HEK293 (cell line): ENCODE measurements at regions not wholly inside any gene's neighbourhood (a gene's known extent, or its start where the extent isn't known, plus 50 kb on each side); places are given as distances from the start of the nearest gene placed in this dataset.
"Not testable (repeated sequence)": the region's sequence is repeated elsewhere in the genome, so short reads cannot be mapped to it uniquely, and the experiment has no call there.

Source experiments
- CTCF ChIA-PET: fragments of 350-600 bp; formaldehyde crosslinking; extraction: SDS; loops from one replicate; lab custom pipeline; 2021; ENCODE audit warnings: antibody characterized with exemption; lab: Yijun Ruan, JAX
- POLR2A ChIA-PET: fragments of 300-600 bp; formaldehyde crosslinking; extraction: SDS; loops from one replicate; lab custom pipeline; 2020; ENCODE audit warnings: antibody characterized with exemption, inconsistent platforms; lab: Yijun Ruan, JAX
- H3K27ac ChIP-seq: fragments of 200-500 bp; sonication (Bioruptor generic); 2 replicates; pipeline ENCODE4 v1.5.1; 2014; ENCODE audit warnings: low read depth, low read length, control low read depth, inconsistent platforms; ENCODE audit errors: extremely low read depth
- H3K36me3 ChIP-seq, 2 experiments: fragments of 200-500 bp in 1 of 2; sonication (Bioruptor generic) in 1 of 2; 1 replicate in 1 of 2; 2 replicates in 1 of 2; pipeline ENCODE4 v1.5.1; 2014 to 2017; ENCODE audit warnings: inconsistent platforms in 2 of 2, low read length in 2 of 2; ENCODE audit not compliant: control insufficient read depth in 2 of 2, insufficient read depth in 1 of 2
- H3K4me1 ChIP-seq: fragments of 200-500 bp; sonication (Bioruptor generic); 2 replicates; pipeline ENCODE4 v1.5.1; 2014; ENCODE audit warnings: mild to moderate bottlenecking, low read length, inconsistent platforms; ENCODE audit not compliant: control insufficient read depth, insufficient read depth
- H3K4me3 ChIP-seq: 2 replicates; pipeline ENCODE4 v1.5.1; 2011; ENCODE audit warnings: low read depth, mild to moderate bottlenecking, control low read depth, low read length, moderate library complexity
- H3K9me3 ChIP-seq: fragments of 200-500 bp; sonication (Bioruptor generic); 2 replicates; pipeline ENCODE4 v1.5.1; 2014; ENCODE audit warnings: low read depth, low read length, inconsistent platforms; ENCODE audit not compliant: control insufficient read depth, insufficient read depth
- HIC1 ChIP-seq: fragments of 450-650 bp; formaldehyde crosslinking; IDR thresholded peaks from 2 replicates; pipeline ENCODE4 v1.5.1; 2016; ENCODE audit warnings: missing biosample characterization, missing genetic modification characterization
- HOXD13 ChIP-seq: sonication (generic); formaldehyde crosslinking; IDR thresholded peaks from 2 replicates; pipeline ENCODE4 v1.8.0; 2022; ENCODE audit warnings: missing genetic modification reagents, borderline replicate concordance
- IKZF3 ChIP-seq: fragments of 450-650 bp; IDR thresholded peaks from 2 replicates; pipeline ENCODE4 v1.5.0; 2018; ENCODE audit warnings: missing biosample characterization, mild to moderate bottlenecking, missing genetic modification characterization, moderate library complexity
- KLF16 ChIP-seq: fragments of 450-650 bp; formaldehyde crosslinking; IDR thresholded peaks from 2 replicates; pipeline ENCODE4 v1.5.1; 2017; ENCODE audit warnings: missing biosample characterization, missing genetic modification characterization
- PRDM1 ChIP-seq: fragments of 450-650 bp; formaldehyde crosslinking; IDR thresholded peaks from 2 replicates; pipeline ENCODE4; 2016; ENCODE audit warnings: missing biosample characterization, missing genetic modification characterization
- PRDM2 ChIP-seq: fragments of 450-650 bp; formaldehyde crosslinking; IDR thresholded peaks from 2 replicates; pipeline ENCODE4 v1.5.1; 2016; ENCODE audit warnings: missing biosample characterization, missing genetic modification characterization, borderline replicate concordance
- REST ChIP-seq: fragments of 450-650 bp; formaldehyde crosslinking; IDR thresholded peaks from 2 replicates; pipeline ENCODE4 v1.5.1; 2016; ENCODE audit warnings: missing biosample characterization, missing genetic modification characterization
- SP2 ChIP-seq: fragments of 450-650 bp; formaldehyde crosslinking; IDR thresholded peaks from 2 replicates; pipeline ENCODE4 v1.5.1; 2016; ENCODE audit warnings: missing biosample characterization, missing genetic modification characterization
- ZBTB7A ChIP-seq: fragments of 450-650 bp; formaldehyde crosslinking; IDR thresholded peaks from 2 replicates; pipeline ENCODE4 v1.5.1; 2016; ENCODE audit warnings: low read depth, missing biosample characterization, missing genetic modification characterization
- ZNF561 ChIP-seq: fragments of 450-650 bp; IDR thresholded peaks from 2 replicates; pipeline ENCODE4 v1.5.1; 2018; ENCODE audit warnings: missing biosample characterization, missing genetic modification characterization, borderline replicate concordance
- ZNF624 ChIP-seq: fragments of 450-650 bp; formaldehyde crosslinking; IDR thresholded peaks from 2 replicates; pipeline ENCODE4 v1.5.1; 2017; ENCODE audit warnings: missing biosample characterization, missing genetic modification characterization
- ZNF768 ChIP-seq: fragments of 450-650 bp; formaldehyde crosslinking; IDR thresholded peaks from 2 replicates; pipeline ENCODE4 v1.5.1; 2018; ENCODE audit warnings: missing biosample characterization, mild to moderate bottlenecking, missing genetic modification characterization
- ZSCAN4 ChIP-seq: fragments of 450-650 bp; formaldehyde crosslinking; IDR thresholded peaks from 2 replicates; pipeline ENCODE4 v1.5.1; 2017; ENCODE audit warnings: missing biosample characterization, missing genetic modification characterization

- no peak for TF ChIP-seq IKZF3 (tag by site-specific recombination)
- TF ChIP-seq ZSCAN4 (tag by site-specific recombination): no peak
- no peak for TF ChIP-seq KLF16 (tag by site-specific recombination)
- TF ChIP-seq REST (tag by site-specific recombination): peak; percentile 90
- no peak for TF ChIP-seq ZNF768 (tag by site-specific recombination)
- Histone ChIP-seq H3K27ac (no peak overlapping the region), H3K36me3 (no peaks in the 10 kb centered on the region), H3K9me3 (no peaks in the 10 kb centered on the region), H3K4me1 (no peaks in the 10 kb centered on the region), H3K4me3 (no peak overlapping the region)
- ChIA-PET CTCF (interaction anchor here (0.7 kb wide), 1 partner anchor 9 kb away, joined by 4 read pairs; no protein-coding TSS in a partner anchor), POLR2A (no interaction called here)
Observed at GRCh38 chr22:26949193-26949592, 291.8 kb downstream of the MIAT start.

- CTCF ChIA-PET, H3K4me1 ChIP-seq, H3K27ac ChIP-seq, H3K36me3 ChIP-seq, H3K9me3 ChIP-seq, POLR2A ChIA-PET, H3K4me3 ChIP-seq: not testable (repeated sequence)
Observed at GRCh38 chr22:26951139-26951538, 293.8 kb downstream of the MIAT start.

GRCh38 chr22:26952004-26952403 lies 294.6 kb downstream of the MIAT start:
- Histone ChIP-seq H3K9me3 (no peaks in the 10 kb centered on the region), H3K36me3 (no peaks in the 10 kb centered on the region), H3K4me3 (no peak overlapping the region), H3K4me1 (no peaks in the 10 kb centered on the region), H3K27ac (no peak overlapping the region)
- ChIA-PET CTCF (interaction anchor here (0.6 to 0.7 kb wide), 2 partner anchors 279 to 487 kb away, joined by 3 to 4 read pairs; no protein-coding TSS in a partner anchor), POLR2A (no interaction called here)
- TF ChIP-seq PRDM2 (tag by site-specific recombination): no peak
- no peak for TF ChIP-seq HIC1 (tag by site-specific recombination)
- TF ChIP-seq PRDM1 (tag by site-specific recombination): no peak
- TF ChIP-seq ZNF561 (tag by site-specific recombination): no peak
- TF ChIP-seq ZBTB7A (tag by site-specific recombination): no peak
- no peak for TF ChIP-seq ZNF624
- no peak for TF ChIP-seq SP2 (tag by site-specific recombination)
- no peak for TF ChIP-seq HOXD13 (CRISPR knock-in tag)
